ENCODE measurements at regions not wholly inside any gene's neighbourhood (a gene's known extent, or its start where the extent isn't known, plus 50 kb on each side); places are given as distances from the start of the nearest gene placed in this dataset.

DNA sequence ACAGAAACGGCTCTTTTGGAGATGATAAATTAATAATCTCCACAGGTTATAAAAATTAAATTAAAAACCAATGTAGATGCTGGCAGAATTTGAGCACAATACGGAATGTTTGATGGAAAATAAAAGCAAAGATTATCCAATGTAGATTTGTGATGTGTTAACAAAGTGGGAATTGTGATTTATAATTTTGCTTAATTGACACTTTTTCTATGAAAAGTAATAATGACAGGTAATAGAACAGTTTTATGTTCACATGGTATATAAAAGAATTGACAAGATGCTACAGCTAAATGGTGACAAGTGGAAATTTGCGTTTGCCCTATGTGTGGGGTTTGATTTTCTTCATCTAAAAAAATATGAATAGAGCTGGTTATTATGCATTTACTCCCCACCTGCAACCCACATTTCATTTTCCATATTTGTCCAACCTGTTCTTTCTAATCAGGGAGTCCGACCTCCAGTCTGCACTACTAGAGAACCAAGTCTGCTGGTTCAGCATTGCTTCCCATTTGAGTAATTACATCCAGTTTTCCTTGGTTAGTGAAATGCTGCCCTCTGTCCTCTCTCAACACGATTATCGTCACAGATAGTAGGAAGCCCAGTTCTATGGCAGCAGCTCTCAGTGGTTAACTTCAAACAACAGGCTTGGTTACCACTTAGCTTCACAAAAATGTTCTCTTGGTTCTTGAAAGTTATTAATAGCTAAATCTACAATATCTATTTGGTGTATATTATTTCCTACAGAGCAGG, 61.4 kb upstream of the SLITRK1 start:
- H3K9me3 ChIP-seq, result no peaks in the 10 kb centered on the region
- no peaks in the 10 kb centered on the region for H3K27me3 ChIP-seq
- intact Hi-C loops (cut with DNase I), result no loop called here
- 60 to 80% methylated on average over 6 of the region's 6 CpGs for WGBS, 2 donors
- H3K4me3 ChIP-seq, result no peak overlapping the region
- no peaks in the 10 kb centered on the region for H3K36me3 ChIP-seq
- DNase-seq, result no peak
- no peaks in the 10 kb centered on the region for H3K4me1 ChIP-seq
- no peak overlapping the region for H3K27ac ChIP-seq
- TF ChIP-seq, protein P1, sequence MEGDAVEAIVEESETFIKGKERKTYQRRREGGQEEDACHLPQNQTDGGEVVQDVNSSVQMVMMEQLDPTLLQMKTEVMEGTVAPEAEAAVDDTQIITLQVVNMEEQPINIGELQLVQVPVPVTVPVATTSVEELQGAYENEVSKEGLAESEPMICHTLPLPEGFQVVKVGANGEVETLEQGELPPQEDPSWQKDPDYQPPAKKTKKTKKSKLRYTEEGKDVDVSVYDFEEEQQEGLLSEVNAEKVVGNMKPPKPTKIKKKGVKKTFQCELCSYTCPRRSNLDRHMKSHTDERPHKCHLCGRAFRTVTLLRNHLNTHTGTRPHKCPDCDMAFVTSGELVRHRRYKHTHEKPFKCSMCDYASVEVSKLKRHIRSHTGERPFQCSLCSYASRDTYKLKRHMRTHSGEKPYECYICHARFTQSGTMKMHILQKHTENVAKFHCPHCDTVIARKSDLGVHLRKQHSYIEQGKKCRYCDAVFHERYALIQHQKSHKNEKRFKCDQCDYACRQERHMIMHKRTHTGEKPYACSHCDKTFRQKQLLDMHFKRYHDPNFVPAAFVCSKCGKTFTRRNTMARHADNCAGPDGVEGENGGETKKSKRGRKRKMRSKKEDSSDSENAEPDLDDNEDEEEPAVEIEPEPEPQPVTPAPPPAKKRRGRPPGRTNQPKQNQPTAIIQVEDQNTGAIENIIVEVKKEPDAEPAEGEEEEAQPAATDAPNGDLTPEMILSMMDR (IDR thresholded peaks at IDR 0.05), result no peak
- no peak for TF ChIP-seq POLR2A (IDR thresholded peaks at IDR 0.05)

DNA sequence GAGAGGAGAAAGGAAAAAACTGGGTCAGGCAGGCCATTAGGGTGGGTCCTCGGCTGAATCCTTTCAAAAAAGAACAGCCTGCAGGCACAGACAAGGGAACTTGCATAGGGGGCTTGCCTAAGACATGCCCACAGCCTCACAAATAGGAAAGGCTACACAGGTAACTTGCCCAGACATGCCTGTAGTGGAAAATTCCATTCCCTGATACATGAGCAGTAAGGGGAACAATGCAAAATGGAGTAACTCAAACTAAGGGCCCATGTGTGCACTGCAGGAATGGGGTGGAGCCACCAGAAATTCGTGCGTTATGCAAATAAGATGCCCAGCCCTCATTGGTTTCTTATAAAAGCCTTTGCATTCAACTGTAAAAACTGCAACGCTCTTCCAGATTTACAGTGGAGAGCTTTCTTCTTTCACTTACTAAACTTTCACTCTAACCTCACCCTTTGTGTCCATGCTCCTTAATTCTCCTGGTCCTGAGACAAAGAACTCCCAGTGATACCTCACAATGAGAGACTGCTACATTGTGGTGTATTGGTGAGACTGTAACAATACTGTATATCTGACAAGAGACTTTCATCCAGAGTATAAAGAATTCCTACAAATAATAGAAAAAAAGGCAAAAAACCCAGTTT, 59.5 kb upstream of the SLITRK1 start:
- no peak overlapping the region for H3K4me3 ChIP-seq
- no peak overlapping the region for H3K27ac ChIP-seq
- TF ChIP-seq, protein P1 (IDR thresholded peaks at IDR 0.05), result no peak
- TF ChIP-seq POLR2A (IDR thresholded peaks at IDR 0.05), result no peak
- no peaks in the 10 kb centered on the region for H3K9me3 ChIP-seq
- no peaks in the 10 kb centered on the region for H3K36me3 ChIP-seq
- H3K4me1 ChIP-seq, result no peaks in the 10 kb centered on the region
- no peak for DNase-seq
- intact Hi-C loops (cut with DNase I), result no loop called here
- 56 to 70% methylated on average over 4 of the region's 4 CpGs for WGBS, 2 donors
- H3K27me3 ChIP-seq, result no peaks in the 10 kb centered on the region

DNA sequence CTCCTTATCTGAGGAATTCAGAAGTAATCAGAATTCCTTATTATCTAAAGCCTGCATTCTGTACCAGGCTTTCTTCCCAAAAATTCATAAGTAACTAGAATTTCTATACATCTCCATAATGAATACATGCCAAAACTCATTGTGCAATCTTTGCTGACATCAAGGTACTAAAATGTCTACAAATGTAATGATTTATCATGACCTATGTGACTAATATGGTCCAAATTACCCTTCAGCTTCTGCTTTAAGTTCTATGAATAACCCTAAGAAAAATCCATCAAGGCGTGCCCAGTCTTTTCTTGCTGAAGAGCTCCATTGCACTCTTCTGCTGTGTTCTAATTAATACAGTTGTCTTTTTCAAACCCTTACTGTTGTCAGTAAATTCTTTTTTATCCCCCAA, 58.5 kb upstream of the SLITRK1 start:
- 30 to 62% methylated on average over 1 of the region's 1 CpG for WGBS, 2 donors
- TF ChIP-seq, protein P1 (IDR thresholded peaks at IDR 0.05), result no peak
- DNase-seq, result no peak

DNA sequence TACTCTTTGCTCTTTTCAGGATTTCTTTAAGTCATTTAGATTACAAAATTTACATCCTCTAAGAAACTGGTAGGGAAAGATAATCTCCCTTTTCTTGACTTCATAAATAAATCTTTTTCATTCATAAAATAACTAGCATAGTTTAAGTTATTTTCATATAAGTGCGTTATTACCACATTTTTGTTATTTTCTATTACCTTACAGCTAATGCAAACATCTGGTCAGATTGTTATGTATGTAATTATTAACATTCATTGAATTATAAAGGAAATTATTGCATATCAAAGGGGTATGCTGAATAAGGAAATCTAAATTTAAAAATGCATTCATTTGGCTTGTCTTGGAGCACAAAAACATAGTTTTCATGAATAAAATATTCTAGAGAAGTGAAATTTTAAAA, 55.3 kb upstream of the SLITRK1 start:
- Histone ChIP-seq H3K9me3 (no peaks in the 10 kb centered on the region), H3K27me3 (no peaks in the 10 kb centered on the region), H3K4me3 (no peak overlapping the region), H3K27ac (no peak overlapping the region), H3K4me1 (no peaks in the 10 kb centered on the region), H3K36me3 (no peaks in the 10 kb centered on the region)
- TF ChIP-seq, protein P1 (IDR thresholded peaks at IDR 0.05), result no peak
- TF ChIP-seq POLR2A (IDR thresholded peaks at IDR 0.05), result no peak
- DNase-seq, result no peak
- intact Hi-C loops (cut with DNase I), result no loop called here
- WGBS, 2 donors, result 80 to 83% methylated on average over 1 of the region's 1 CpG

More for the DNA sequence above, 58.5 kb upstream of the SLITRK1 start:
- intact Hi-C loops (cut with DNase I), result no loop called here
- no peaks in the 10 kb centered on the region for H3K9me3 ChIP-seq
- H3K4me1 ChIP-seq, result no peaks in the 10 kb centered on the region
- H3K4me3 ChIP-seq, result no peak overlapping the region
- H3K36me3 ChIP-seq, result no peaks in the 10 kb centered on the region
- H3K27ac ChIP-seq, result no peak overlapping the region
- no peaks in the 10 kb centered on the region for H3K27me3 ChIP-seq

DNA sequence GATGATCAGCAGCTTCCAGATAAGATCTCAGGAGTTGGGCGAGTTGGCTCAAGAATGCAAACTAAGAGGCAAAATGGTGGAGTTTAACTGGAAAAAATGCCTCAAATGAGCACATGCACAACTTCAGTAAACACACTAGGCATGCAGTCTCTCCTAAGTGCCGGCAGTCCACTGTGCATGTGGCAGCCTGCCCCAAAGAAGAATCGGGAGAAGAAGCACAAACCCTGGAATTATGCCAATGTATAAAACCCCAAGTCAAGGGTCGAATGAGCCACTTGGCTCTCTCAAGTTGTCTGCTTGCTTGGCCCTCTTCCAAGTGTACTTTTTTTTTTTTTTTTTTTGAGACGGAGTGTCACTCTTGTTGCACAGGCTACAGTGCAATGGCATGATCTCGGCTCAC, 53.3 kb upstream of the SLITRK1 start:
- Histone ChIP-seq H3K4me1 (no peaks in the 10 kb centered on the region), H3K36me3 (no peaks in the 10 kb centered on the region), H3K4me3 (no peak overlapping the region), H3K27ac (no peak overlapping the region), H3K9me3 (no peaks in the 10 kb centered on the region), H3K27me3 (no peaks in the 10 kb centered on the region)
- DNase-seq, result no peak
- TF ChIP-seq POLR2A (IDR thresholded peaks at IDR 0.05), result no peak
- TF ChIP-seq, protein P1 (IDR thresholded peaks at IDR 0.05), result no peak
- intact Hi-C loops (cut with DNase I), result no loop called here
- 47 to 50% methylated on average over 6 of the region's 6 CpGs for WGBS, 2 donors

Measured in esophagus squamous epithelium (tissue), 5 donors.